IMR-90 (cell line): ENCODE measurements at regions not wholly inside any gene's neighbourhood (a gene's known extent, or its start where the extent isn't known, plus 50 kb on each side); places are given as distances from the start of the nearest gene placed in this dataset.

Experiments
- ATAC-seq: fragments of 200-7000 bp; cut with Tn5 transposase; 2 replicates; pipeline ENCODE4 v1.9.1; 2020; ENCODE audit warnings: low read depth, mild to moderate bottlenecking, moderate library complexity
- BruUV-seq: library from RNA; stranded (reverse); fragments of 400-500 nt; replicated peaks from 2 replicates; lab custom pipeline; 2021; lab: Mats Ljungman, UMichigan
- CTCF ChIA-PET: fragments of 300-600 bp; formaldehyde crosslinking; extraction: SDS; loops from one replicate; lab custom pipeline; 2021; ENCODE audit warnings: antibody characterized with exemption; lab: Yijun Ruan, JAX
- POLR2A ChIA-PET: fragments of 300-600 bp; sonication (Branson Sonifier 250); formaldehyde crosslinking; loops from one replicate; lab custom pipeline; 2022; ENCODE audit warnings: antibody characterized with exemption; ENCODE audit not compliant: unreplicated experiment; lab: Charles Lee
- DNase-seq: peaks from one replicate; pipeline ENCODE4 v3.0.0; 2013
- H2AFZ ChIP-seq: replicated peaks from 2 replicates; pipeline ENCODE3; 2013; ENCODE audit warnings: low read length, mild to moderate bottlenecking; ENCODE audit not compliant: poor library complexity
- H2AK5ac ChIP-seq: 2 replicates; pipeline ENCODE4 v1.6.1; 2013; ENCODE audit warnings: low read depth, low read length, inconsistent platforms
- H2AK9ac ChIP-seq: replicated peaks from 2 replicates; pipeline ENCODE3; 2013; ENCODE audit warnings: mild to moderate bottlenecking, low read depth, low read length, moderate library complexity; ENCODE audit not compliant: poor library complexity
- H2BK120ac ChIP-seq: 2 replicates; pipeline ENCODE4 v1.6.1; 2013; ENCODE audit warnings: low read depth, low read length, inconsistent platforms
- H2BK15ac ChIP-seq: 3 replicates; pipeline ENCODE4 v1.6.1; 2013; ENCODE audit warnings: low read depth, low read length, inconsistent platforms
- H2BK20ac ChIP-seq: 2 replicates; pipeline ENCODE4 v1.6.1; 2013; ENCODE audit warnings: low read depth, mild to moderate bottlenecking, inconsistent platforms, low read length, moderate library complexity
- H2BK5ac ChIP-seq: 2 replicates; pipeline ENCODE4 v1.6.1; 2013; ENCODE audit warnings: mild to moderate bottlenecking, low read depth, low read length, inconsistent platforms; ENCODE audit not compliant: poor library complexity, severe bottlenecking
- H3K14ac ChIP-seq: replicated peaks from 2 replicates; pipeline ENCODE4 v1.6.1; 2013; ENCODE audit warnings: low read depth, low read length, inconsistent platforms
- H3K18ac ChIP-seq: 2 replicates; pipeline ENCODE4 v1.6.1; 2013; ENCODE audit warnings: low read depth, low read length, control low read depth
- H3K23ac ChIP-seq: 2 replicates; pipeline ENCODE4 v1.6.1; 2013; ENCODE audit warnings: low read depth, low read length, inconsistent platforms
- H3K27ac ChIP-seq: 2 replicates; pipeline ENCODE4 v1.5.1; 2013; ENCODE audit warnings: mild to moderate bottlenecking, control low read depth, low read length; ENCODE audit not compliant: insufficient read depth
- H3K27me3 ChIP-seq: 2 replicates; pipeline ENCODE4 v1.6.1; 2013; ENCODE audit warnings: low read length; ENCODE audit not compliant: control insufficient read depth, insufficient read depth
- H3K36me3 ChIP-seq: 2 replicates; pipeline ENCODE4 v1.6.1; 2013; ENCODE audit warnings: low read length, mixed read lengths; ENCODE audit not compliant: control insufficient read depth, insufficient read depth
- H3K4ac ChIP-seq: 2 replicates; pipeline ENCODE4 v1.6.1; 2013; ENCODE audit warnings: low read depth, low read length, inconsistent platforms
- H3K4me1 ChIP-seq: 2 replicates; pipeline ENCODE4 v1.6.1; 2013; ENCODE audit warnings: low read length, mixed read lengths; ENCODE audit not compliant: control insufficient read depth, insufficient read depth
- H3K4me2 ChIP-seq: 2 replicates; pipeline ENCODE4 v1.6.1; 2013; ENCODE audit warnings: low read depth, mild to moderate bottlenecking, control low read depth, low read length, moderate library complexity
- H3K4me3 ChIP-seq: 2 replicates; pipeline ENCODE4 v1.5.1; 2013; ENCODE audit warnings: low read depth, mild to moderate bottlenecking, control low read depth, low read length, moderate library complexity; ENCODE audit not compliant: insufficient read depth
- H3K56ac ChIP-seq: 2 replicates; pipeline ENCODE4 v1.6.1; 2013; ENCODE audit warnings: low read length, inconsistent platforms; ENCODE audit not compliant: insufficient read depth; ENCODE audit errors: extremely low read depth
- H3K79me1 ChIP-seq, 2 experiments: 2 replicates each; pipeline ENCODE4 v1.6.1; 2013; ENCODE audit warnings: low read length in 2 of 2, inconsistent platforms in 1 of 2, low read depth in 1 of 2
- H3K9ac ChIP-seq: 2 replicates; pipeline ENCODE4 v1.6.1; 2013; ENCODE audit warnings: low read depth, low read length, control low read depth
- H3K9me1 ChIP-seq: 2 replicates; pipeline ENCODE4 v1.6.1; 2013; ENCODE audit warnings: low read length, inconsistent platforms; ENCODE audit not compliant: insufficient read depth
- H3K9me3 ChIP-seq: 2 replicates; pipeline ENCODE4 v1.6.1; 2013; ENCODE audit warnings: low read length; ENCODE audit not compliant: control insufficient read depth, insufficient read depth
- H4K20me1 ChIP-seq: 2 replicates; pipeline ENCODE4 v1.6.1; 2013; ENCODE audit warnings: low read length, inconsistent platforms; ENCODE audit not compliant: insufficient read depth
- H4K5ac ChIP-seq: 2 replicates; pipeline ENCODE4 v1.6.1; 2013; ENCODE audit warnings: mild to moderate bottlenecking, low read depth, low read length, control low read depth
- H4K8ac ChIP-seq, 2 experiments: 2 replicates each; pipeline ENCODE4 v1.6.1; 2013; ENCODE audit warnings: low read depth in 2 of 2, low read length in 2 of 2, control low read depth in 1 of 2, inconsistent platforms in 1 of 2
- H4K91ac ChIP-seq: 2 replicates; pipeline ENCODE4 v1.6.1; 2013; ENCODE audit warnings: low read depth, low read length, inconsistent platforms; ENCODE audit not compliant: insufficient read depth
- BHLHE40 ChIP-seq: fragments of 150-350 bp; IDR thresholded peaks from 2 replicates; pipeline ENCODE4 v1.6.1; 2016; ENCODE audit warnings: mild to moderate bottlenecking, low read depth, low read length
- CEBPB ChIP-seq: IDR thresholded peaks from 2 replicates; pipeline ENCODE4 v1.6.1; 2012; ENCODE audit warnings: low read depth, low read length, improper control_type of control experiment
- CTCF ChIP-seq: conservative IDR thresholded peaks from 2 replicates; pipeline ENCODE4 v1.5.1; 2012; ENCODE audit warnings: mild to moderate bottlenecking, low read depth, low read length, improper control_type of control experiment
- USF2 ChIP-seq: fragments of 150-350 bp; IDR thresholded peaks from 2 replicates; pipeline ENCODE4 v1.6.1; 2017; ENCODE audit warnings: mild to moderate bottlenecking, antibody characterized with exemption, low read length, low read depth
- WGBS, 2 experiments: methylation state at CpG; one replicate each; pipeline versions ENCODE4 v1.1.5 to v1.1.7; 2013; ENCODE audit warnings: missing lambda C conversion rate in 2 of 2; ENCODE audit not compliant: insufficient read length in 1 of 2; ENCODE audit errors: extremely low coverage in 2 of 2; 5-methylcytosine and 5-hydroxymethylcytosine counted together
- dilution Hi-C: fragments of 300-500 bp; cut with HindIII; formaldehyde crosslinking; loops from one replicate; pipeline ENCODE4 v1.14.3; 2018; ENCODE audit warnings: low sequenced_read_pairs; ENCODE audit not compliant: unreplicated experiment
- in situ Hi-C: fragments of 300-500 bp; cut with MboI; formaldehyde crosslinking; loops from 3 replicates; pipeline ENCODE4 v1.14.3; 2019; ENCODE audit warnings: low sequenced_read_pairs, inconsistent platforms, mixed read lengths
- intact Hi-C: fragments of 100-400 bp; cut with micrococcal nuclease; formaldehyde crosslinking; loops from 2 replicates; pipeline ENCODE4 v1.10.0; 2022

- Histone ChIP-seq H2BK120ac (no peak overlapping the region), H3K9me3 (no peaks in the 10 kb centered on the region), H3K4me1 (no peaks in the 10 kb centered on the region), H3K4ac (no peak overlapping the region), H3K23ac (no peak overlapping the region), H2BK5ac (no peak overlapping the region), H3K4me3 (no peak overlapping the region), H3K4me2 (no peak overlapping the region), H3K18ac (no peak overlapping the region), H4K91ac (no peak overlapping the region), H4K5ac (no peak overlapping the region), H3K27me3 (no peaks in the 10 kb centered on the region), H2BK20ac (no peak overlapping the region), H4K20me1 (no peaks in the 10 kb centered on the region), H2AK9ac (no peak overlapping the region), H3K27ac (no peak overlapping the region), H2AK5ac (no peak overlapping the region), H2AFZ (no peak overlapping the region), H4K8ac (no peak overlapping the region), H3K36me3 (no peaks in the 10 kb centered on the region), H2BK15ac (no peak overlapping the region), H3K79me1 (no peaks in the 10 kb centered on the region), H3K56ac (no peak overlapping the region), H3K9me1 (no peaks in the 10 kb centered on the region), H3K9ac (no peak overlapping the region), H3K14ac (no peak overlapping the region)
- DNase-seq (no peak), ATAC-seq (no peak)
- ChIA-PET POLR2A (no interaction called here), CTCF (no interaction called here)
- dilution Hi-C loops, result no loop called here
- intact Hi-C loops, result no loop called here
- BruUV-seq, result no TSS peak
- TF ChIP-seq USF2 (no peak), CTCF (no peak), CEBPB (no peak), BHLHE40 (no peak)
- WGBS, 2 experiments, result no CpG with 5 or more reads among the region's 4 CpGs
- in situ Hi-C loops, result no loop called here
Observed at GRCh38 chr19:30883071-30883470, 466.2 kb downstream of the TSHZ3 start.
